ENCODE measurements at regions not wholly inside any gene's neighbourhood (a gene's known extent, or its start where the extent isn't known, plus 50 kb on each side); places are given as distances from the start of the nearest gene placed in this dataset.
"Not testable (repeated sequence)": the region's sequence is repeated elsewhere in the genome, so short reads cannot be mapped to it uniquely, and the experiment has no call there.

DNA sequence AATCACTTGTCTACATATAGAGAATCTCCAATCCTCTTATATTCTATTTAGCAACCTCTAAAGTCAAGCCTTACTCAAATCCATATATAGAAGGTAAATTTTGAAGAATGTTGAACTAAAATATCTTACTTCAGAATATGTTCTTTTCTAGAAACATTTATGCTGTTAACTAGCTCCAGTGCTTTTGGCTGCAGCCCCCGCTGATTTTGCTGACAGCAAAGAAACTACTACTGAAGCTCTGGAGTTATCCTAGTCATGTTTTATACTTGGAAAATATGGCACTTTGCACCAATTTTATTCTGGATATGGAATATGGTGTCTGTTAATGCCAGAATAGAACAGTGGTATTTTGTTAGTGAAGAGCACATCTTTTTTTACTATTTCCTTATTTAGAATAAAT lies 212.4 kb upstream of the FSIP2 start:
- no peak for DNase-seq

DNA sequence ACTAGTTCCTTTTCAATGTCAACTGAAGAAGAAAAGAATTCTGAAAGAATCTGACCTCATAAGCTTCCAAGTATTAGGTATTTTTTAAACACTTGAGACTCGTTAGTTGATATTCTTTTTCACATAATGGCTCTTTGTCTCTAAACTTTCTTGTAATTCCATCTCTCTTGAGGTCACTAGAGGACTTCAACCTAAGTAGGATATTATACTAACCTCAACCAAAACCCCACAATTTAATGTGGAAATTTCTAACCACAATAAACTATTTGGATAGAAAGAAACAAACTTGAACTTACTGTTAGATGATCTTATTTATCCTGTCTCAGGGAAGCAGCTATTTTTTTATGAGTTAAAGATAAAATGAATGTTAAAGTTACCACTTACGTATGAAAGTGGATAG lies 206.9 kb upstream of the FSIP2 start:
- no peak for DNase-seq

DNA sequence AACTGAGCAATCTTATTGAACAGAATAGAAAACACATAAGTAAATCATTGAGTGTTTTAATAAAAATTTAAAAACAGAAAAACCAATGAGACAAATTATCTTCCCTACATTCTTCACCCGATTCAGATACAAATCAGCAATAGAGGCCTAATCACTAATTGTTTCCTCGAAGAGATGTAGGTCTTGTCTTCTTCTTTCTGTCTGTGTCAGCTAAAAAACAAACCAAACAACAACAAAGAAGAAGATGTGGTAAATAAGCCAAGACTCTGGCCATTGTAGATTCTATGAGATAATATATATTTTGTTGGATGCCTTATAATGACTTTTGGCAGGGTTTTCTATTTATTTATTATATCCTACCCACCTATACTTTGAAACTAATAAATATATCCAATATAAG lies 200.9 kb upstream of the FSIP2 start:
- no peak for DNase-seq

DNA sequence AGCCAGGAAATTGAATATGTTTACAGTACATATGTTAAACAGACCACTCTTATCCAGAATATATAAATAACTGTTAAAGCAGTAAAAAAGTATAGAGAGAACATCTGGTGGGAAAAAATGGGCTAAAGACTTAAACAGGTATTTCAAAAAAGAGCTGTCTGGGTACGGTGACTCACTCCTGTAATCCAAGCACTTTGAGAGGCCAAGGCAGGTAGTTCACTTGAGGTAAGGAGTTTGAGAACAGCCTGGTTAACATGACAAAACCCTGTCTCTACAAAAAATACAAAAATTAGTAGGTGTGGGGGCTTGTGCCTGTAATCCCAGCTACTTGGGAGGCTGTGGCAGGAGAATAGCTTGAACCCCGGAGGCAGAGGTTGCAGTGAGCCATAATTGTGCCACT lies 171.4 kb upstream of the FSIP2 start:
- no peak for DNase-seq

DNA sequence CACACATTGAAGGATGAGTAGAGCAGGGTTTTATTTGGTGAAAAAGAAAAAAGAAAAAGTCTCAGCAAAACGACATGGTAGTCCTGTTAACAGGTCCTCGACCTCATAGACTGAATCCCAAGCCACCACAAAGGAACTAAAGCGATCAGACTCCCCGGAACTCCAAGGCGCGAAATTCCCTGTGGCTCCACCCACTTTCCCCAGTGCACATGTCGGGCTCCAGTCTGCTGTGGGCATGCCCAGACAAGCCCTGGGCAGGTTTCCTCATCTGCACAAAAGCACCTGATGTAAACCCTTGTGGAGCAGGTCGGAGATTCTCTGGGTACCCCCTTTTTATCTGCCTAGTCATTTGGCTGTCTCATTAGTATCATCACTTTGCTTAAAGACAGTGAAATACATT lies 170.7 kb upstream of the FSIP2 start:
- DNase-seq: no peak

DNA sequence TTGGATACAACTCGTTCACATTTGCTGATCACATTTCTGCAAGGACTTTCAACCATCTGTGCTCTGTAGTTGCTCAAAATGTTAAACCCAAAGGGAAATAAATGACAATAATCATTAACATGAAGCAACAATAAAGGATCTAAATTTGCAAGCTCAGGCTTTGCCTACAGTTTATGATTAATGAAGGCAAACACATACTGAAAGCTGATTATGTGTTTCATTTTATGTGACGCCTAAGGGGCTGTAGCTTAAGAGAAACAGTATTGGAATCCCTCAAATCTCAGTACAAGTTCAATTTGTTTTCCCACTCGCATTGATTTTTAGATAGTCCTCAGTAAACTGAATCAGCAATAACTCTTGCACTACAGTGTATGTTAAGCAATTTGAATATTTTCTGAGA lies 160.3 kb upstream of the FSIP2 start:
- no peak for DNase-seq

DNA sequence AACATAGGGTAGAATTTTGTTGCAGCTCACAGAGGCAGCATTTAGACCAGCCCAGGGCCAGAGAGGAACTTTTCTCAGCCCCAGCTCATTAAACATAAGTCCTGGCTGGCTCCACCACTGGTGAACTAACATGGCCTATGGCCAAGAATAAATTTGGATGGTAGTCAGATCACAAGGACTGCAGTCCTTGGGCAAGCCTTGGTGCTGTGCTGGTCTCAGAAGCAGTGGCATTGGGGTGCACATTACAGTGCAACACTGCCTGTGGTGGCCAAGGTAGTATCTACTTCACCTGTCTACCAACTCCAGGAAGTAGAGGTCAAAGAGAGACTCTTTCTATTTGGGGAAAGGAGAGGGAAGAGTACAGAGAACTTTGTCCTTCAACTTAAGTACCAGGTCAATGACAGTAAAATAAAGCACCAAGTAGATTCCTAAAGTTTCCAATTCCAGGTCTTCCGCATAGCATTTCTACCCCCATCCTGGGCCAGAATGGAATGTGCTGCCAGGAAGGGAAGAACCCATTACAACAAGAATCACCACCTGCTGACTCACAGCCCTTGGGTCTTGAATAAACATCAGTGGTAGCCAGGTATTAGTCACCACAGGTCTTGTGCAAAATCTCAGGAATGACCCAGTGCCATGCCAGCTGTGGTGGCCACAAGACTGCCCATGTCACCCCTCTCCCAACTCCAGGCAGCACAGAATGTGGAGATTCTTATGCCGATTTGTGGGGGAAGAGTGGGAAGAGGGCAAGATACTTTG lies 155.4 kb upstream of the FSIP2 start:
- DNase-seq: no peak

DNA sequence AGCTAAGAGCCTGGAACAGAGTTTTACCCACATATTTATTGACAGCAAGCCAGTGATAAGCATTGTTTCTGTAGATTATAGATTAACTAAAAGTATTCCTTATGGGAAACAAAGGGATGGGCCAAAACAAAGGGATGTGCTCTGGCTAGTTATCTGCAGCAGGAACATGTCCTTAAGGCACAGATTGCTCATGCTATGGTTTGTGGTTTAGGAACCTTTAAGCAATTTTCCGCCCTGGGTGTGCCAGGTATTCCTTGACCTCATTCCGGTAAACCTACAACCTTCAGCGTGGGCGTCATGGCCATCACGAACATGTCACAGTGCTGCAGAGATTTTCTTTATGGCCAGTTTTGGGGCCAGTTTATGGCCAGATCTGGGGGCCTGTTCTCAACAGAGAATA lies 153.4 kb upstream of the FSIP2 start:
- not testable (repeated sequence) for DNase-seq

DNA sequence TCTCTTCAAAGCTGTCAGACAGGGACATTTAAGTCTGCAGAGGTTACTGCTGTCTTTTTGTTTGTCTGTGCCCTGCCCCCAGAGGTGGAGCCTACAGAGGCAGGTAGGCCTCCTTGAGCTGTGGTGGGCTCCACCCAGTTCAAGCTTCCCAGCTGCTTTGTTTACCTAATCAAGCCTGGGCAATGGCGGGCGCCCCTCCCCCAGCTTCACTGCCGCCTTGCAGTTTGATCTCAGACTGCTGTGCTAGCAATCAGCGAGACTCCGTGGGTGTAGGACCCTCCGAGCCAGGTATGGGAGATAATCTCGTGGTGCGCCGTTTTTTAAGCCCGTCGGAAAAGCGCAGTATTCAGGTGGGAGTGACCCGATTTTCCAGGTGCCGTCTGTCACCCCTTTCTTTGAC lies 147.3 kb upstream of the FSIP2 start:
- not testable (repeated sequence) for DNase-seq

DNA sequence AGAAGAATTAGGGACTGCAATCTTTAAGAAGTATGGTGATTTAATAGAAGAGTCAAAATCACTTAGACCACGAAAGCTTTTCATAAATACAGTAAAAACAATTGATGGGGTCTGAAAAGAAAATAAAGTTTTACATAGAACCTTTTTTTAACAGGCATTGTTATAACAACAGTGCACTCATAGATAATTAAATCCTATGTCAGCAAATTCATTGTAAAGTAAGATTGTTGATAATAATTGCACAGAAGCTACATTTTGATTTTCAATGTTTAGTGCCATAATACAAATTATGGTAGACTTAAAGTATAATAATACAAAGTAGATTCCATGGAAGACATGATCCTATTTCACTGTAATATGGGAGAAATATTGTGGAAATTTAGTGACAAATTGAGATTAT lies 130.7 kb upstream of the FSIP2 start:
- no peak for DNase-seq

DNA sequence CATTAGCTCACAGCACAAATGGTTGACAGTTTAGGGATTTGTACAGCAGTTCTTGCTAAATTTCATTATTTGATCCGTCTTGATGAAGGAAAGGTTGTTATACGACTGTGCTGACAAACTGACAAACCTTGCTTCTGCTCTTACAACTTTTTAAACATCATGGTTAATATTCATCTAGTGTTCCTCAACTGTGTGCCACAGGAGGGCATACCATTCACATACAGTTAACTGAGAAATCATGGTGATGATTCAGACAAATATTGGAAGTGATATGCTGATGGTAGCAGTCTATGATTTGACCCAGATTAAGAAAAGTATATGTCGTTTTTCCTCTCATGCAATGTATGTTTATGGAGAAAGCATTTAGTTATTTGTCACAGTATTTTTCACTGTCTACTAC lies 129.8 kb upstream of the FSIP2 start:
- DNase-seq: no peak

DNA sequence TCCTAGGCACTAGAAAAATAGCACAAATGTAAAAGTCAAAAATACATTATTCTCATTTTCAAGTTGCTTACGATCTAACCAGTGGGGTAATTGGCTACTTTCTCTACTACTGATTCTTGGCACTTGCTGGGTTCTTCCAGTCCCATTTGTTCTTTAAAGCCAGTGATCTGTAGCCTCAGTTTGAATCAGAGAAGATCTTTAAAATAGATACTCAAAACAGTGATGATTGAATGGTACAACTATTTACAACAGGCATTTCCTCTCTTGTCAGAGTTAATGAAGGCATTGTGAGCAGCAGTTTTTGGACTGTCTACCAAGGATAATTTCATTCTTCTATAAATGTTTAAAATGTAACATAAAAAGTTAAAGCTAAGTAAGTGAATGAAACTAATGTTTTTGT lies 128.3 kb upstream of the FSIP2 start:
- no peak for DNase-seq

DNA sequence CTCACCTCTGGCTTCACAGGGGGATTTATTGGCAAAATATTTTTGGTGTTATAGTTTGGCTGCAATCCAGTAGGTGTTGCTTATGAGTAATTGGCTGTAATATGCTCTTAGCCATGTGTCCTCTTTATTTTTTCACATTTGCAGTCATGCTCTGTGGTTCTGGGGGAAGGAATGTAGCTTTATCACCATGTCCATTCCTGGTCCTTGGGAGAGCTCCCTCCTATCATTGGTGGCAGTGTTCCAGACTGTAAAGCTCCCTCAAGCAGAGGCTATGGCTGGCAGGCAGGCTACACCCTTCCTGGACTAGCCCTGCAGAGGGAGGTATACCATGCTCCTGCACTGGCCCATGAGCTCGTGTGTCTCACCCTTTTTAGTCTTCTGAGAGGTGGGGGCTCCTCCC lies 120.0 kb upstream of the FSIP2 start:
- DNase-seq: no peak

DNA sequence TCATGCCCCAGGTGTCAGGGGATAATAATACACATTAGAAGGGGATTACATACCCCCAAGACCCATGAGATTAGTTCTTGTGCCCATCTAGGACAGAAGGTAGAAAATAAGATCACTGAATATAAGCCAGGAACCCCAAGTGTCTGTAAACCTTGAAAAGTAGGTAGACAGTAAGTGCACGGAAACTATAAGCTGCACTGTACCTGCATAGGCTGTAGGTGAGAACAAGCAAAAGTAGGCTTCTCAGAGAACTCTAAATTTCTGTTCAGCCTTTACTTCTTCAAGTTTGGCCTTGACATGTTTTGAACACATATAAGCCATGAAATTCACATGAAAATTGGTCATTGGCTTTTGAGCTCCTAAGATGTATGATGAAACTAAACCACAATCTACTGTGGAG lies 113.0 kb upstream of the FSIP2 start:
- DNase-seq: no peak

DNA sequence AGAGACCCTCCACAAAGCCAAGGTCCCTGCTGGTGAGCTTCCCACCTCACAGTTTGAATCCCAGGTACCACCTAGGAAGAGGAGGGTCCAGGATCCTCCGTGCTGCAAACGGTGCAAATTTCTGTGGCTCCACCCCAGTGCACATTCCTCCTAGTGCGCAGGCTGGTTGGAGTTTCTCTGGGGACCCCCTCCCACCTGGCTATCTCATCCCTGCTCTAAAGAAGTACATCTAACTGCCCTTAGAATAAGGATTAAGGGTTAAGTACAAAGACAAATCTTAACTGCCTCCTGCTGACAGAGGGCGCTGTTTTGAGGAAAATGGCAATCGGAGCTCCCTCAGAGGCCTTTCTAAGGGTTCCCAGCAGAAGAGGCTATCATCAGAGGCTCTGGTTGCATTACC lies 109.6 kb upstream of the FSIP2 start:
- DNase-seq: peak; percentile 11

DNA sequence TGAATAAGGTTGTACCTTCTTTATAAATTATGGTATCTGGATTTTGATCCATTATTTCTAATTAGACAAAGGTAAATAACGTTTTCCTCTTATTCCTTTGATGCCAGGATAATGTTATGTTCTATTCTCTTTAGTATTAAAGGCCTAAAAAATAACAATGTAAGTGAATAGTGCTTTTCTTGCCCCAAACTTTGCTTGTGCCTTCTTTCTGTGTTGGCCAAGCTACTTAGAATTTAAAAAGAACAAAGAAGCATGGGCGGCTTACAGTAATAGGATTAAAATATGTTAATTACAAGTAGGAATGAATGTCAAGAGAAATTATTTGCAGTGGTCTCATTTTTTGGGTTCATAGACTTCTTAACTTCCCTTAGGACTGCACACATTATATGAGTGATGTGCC lies 105.0 kb upstream of the FSIP2 start:
- no peak for DNase-seq

DNA sequence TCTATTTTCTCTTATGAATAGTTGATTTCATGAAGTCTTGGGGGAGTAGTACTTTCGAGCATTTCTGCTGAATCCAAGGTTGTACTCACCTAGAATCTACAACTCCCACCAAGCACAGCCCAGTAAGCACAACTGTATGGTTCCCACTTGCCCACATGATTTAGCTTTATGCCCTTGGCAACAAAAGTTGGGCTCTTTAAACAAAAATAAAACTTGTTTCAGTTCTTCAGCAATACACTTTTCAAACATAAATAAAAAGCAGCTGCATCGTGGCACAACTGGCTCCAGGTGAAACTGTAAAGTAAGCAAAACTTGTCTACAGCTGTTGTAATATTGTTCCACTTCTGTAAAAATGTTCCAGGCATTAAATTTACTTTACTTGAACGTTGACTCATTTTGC lies 99.8 kb upstream of the FSIP2 start:
- DNase-seq: no peak

DNA sequence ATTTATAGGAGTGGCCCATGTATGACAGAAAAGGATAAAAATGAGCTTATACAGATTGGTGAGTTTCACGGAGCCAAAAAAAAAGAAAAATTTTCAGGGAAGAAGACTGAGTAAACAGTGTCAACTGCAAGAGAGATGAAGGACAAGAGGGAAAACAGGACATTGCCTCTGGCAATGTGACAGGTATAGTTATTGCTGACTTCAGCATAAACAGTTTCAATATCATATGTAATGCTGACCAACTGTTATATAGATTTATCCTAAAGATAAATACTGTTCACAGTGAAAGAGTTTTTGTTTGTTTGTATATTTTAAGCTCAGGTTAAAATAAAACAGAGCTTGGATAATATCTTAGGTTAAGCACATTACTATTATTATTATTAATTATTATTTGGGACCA lies 98.0 kb upstream of the FSIP2 start:
- DNase-seq: no peak

DNA sequence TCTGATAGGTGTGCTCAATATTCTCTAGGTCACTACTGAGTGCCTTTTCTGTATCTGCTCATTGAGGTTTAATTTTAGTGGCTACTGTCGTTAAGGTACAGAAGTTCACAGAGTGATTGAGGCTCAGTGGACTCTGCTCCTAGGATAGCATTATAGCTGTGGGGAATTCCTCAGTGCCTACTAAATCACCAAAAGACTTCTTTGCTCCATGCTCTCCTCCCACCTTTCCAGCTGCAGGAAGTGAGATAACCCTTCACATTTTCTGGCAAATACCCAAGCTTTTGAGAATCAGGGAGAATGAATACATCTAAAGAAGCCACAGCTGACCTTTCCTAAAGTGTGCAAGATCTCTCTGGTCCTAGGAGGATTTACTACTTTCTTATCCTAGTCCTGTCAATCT lies 95.2 kb upstream of the FSIP2 start:
- DNase-seq: no peak

DNA sequence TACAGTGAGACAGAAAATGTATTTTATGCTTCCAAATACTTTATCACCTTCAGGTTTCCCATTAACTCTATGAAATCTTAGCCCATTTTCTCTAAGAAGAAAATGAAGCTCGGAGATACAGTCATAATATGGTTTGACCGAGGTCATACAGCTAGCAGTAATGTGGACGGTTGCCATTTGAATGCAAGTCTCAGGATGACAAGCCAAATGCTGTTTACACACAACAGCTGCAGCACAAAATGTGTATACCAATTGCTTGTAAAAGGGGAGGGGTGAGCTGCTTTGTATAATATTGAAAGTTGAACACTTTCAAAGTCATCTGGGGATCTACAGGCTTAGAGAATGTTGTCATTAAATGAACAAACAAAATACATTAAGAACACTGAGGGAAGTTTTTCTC lies 93.8 kb upstream of the FSIP2 start:
- no peak for DNase-seq

DNA sequence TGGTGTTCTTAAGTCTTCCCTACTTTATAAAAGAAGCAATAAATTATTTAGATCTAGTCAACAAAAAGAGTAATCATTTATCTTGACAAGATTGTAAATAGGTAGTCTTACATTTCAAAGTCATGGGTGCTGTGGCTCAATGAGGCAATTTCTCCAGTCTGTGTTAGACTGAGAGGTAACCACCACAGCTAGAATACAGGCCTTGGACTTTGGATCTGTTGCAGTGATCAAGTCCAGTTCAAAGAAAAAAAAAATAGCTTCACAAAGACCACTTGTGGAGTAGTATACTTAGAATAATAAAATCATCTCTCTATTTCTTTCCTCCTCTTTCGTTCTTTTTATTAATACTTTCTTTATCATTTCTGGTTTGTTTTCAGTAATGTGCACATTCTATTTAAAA lies 93.1 kb upstream of the FSIP2 start:
- no peak for DNase-seq

DNA sequence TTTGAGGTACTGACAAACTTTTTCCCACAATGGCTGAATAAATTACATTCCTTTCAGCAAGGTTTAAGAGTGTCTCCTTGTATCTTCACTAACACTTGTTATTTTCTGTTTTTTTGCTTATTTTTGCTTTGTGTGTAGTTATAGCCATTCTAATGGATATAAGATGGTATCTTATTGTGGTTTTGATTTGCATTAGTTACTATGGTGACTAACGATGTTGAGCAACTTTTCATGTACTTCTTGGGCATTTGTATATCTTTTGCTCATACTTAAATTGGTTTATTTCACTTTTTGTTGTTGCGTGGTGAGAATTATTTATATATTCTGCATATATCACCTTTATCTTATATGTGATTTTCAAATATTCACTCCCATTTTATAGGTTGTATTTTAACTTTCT lies 79.9 kb upstream of the FSIP2 start:
- no peak for DNase-seq

DNA sequence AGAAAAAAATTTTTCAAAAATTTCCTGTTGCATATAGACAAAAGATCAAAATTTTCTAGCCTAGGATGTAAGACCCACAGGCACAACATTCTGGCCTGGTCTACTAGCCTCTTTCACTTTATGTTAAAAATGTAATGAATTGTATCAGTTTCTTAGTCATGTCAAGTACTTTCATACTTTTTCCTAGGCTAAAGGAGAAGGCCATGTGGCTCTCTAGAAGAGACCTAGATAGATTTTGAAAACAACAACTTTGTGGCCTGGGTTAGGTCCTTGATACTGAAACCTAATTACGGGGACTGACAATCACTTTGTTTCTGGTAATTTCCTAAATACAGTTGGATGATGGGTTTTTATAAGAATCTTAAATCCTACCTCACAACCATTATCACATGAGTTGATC lies 74.8 kb upstream of the FSIP2 start:
- no peak for DNase-seq

DNA sequence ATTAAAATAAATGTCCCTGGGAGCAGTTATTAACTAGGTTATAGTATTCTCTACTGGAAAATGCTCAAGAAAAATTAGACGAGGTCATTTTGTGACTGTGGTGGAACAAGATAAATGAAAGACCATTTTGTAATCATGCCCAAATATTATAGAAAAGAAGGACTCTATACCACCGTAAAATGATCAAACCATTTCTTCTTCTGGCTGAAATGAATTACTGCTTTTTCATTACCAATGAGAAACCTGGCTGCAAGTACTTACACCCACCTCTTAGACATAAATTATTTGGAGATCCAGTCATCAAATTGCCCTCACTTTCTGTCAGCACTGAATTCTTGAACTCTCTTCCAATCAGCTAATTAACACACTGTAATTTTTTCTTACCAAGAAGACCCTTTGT lies 74.2 kb upstream of the FSIP2 start:
- no peak for DNase-seq

DNA sequence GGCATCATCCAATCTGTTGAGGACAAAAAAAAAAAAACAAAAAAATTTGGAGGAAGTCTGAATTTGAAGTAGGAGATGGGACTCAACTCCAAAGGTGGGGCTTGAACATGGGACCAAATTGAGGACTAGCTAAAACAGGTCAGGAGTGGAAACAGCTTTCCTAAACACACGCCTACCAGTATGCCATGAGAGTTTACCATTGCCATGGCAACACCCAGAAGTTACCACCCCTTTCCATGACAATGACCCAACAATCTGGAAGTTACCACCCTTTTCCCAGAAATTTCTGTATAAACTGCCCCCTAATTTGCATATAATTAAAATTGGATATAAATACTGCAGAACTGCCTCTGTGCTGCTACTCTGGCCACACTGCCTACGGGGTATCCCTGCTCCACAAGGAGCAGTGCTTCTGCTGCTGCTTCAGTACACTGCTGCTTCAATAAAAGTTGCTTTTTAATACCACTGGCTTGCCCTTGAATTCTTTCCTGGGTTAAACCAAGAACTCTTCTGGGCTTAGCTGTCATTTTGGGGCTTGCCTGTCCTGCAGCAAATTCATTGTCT lies 73.3 kb upstream of the FSIP2 start:
- no peak for DNase-seq
